Testis (tissue), 2 donors: ENCODE measurements at regions not wholly inside any gene's neighbourhood (a gene's known extent, or its start where the extent isn't known, plus 50 kb on each side); places are given as distances from the start of the nearest gene placed in this dataset.

Source experiments
- POLR2A ChIP-seq: fragments of 450-650 bp; IDR thresholded peaks from one replicate; pipeline ENCODE4 v1.6.1; 2017; ENCODE audit warnings: antibody characterized with exemption, mild to moderate bottlenecking, moderate library complexity
- TF ChIP-seq, protein P1 (sequence below), 3 experiments: fragments of 450-650 bp in 2 of 3; fragments of 200-600 bp in 1 of 3; sonication (generic) in 1 of 3; IDR thresholded peaks; one replicate each; pipeline ENCODE4 v1.5.1; 2016 to 2019; ENCODE audit warnings: antibody characterized with exemption in 3 of 3, mild to moderate bottlenecking in 2 of 3, moderate library complexity in 1 of 3

DNA sequence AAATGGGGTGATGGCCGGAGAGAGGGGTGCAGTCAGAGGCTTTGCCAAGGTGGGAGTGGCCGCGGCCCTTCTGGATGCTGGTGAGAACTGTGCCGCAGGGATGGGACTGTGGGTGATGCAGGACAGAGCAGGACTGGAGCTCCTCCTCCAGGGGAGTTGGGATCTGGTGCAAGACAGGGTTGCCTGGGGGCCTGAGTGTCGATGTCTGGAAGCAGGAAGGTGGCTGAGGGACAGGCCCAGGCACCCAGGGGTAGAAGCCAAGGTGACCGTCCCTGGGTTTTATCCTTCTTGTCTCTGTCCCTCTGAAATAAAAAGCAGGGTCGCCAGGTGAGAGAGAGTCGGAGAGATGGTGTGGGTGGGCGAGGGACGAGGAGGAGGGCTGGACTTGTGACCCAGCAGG lies 89.1 kb upstream of the IER5L start:
- TF ChIP-seq, protein P1, sequence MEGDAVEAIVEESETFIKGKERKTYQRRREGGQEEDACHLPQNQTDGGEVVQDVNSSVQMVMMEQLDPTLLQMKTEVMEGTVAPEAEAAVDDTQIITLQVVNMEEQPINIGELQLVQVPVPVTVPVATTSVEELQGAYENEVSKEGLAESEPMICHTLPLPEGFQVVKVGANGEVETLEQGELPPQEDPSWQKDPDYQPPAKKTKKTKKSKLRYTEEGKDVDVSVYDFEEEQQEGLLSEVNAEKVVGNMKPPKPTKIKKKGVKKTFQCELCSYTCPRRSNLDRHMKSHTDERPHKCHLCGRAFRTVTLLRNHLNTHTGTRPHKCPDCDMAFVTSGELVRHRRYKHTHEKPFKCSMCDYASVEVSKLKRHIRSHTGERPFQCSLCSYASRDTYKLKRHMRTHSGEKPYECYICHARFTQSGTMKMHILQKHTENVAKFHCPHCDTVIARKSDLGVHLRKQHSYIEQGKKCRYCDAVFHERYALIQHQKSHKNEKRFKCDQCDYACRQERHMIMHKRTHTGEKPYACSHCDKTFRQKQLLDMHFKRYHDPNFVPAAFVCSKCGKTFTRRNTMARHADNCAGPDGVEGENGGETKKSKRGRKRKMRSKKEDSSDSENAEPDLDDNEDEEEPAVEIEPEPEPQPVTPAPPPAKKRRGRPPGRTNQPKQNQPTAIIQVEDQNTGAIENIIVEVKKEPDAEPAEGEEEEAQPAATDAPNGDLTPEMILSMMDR (IDR thresholded peaks at IDR 0.05) = no peak
- TF ChIP-seq POLR2A = no peak
